ENCODE measurements at regions not wholly inside any gene's neighbourhood (a gene's known extent, or its start where the extent isn't known, plus 50 kb on each side); places are given as distances from the start of the nearest gene placed in this dataset.

DNA sequence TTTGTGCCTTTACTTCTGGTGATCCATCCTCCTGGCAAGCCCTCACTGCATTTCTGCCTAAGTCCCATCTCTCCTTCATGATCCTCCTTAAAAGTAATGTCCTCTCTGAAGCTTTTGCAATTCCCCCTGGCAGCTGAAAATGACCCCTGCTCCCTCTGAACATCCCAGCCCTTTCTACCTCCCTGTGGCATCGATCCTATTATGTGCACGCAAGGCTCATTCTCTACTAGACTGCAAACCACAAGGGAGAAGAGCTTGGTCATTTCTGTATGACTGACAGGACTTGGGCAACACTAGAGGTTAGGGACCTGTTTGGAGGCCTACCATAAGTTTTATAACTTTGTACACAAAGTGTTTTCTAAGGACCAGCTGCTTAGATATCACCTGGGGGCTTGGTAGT is 50.8 kb upstream of the RAP2C start:
- H3K27ac ChIP-seq (ENCODE audit: extremely low read length, insufficient read depth, low read length), result no peak overlapping the region
- FAIRE-seq, result no peak
- CTCF ChIA-PET (ENCODE audit: low intra/inter-chr PET ratio, low total read pairs), result no interaction called here

More for the DNA sequence above, 50.8 kb upstream of the RAP2C start:
- H3K4me3 ChIP-seq (replicated peaks in 1 of 3; ENCODE audit: insufficient read depth in 1 of 3, low read depth in 2 of 3, low read length in 3 of 3), result no peak overlapping the region
- no peaks in the 10 kb centered on the region for H3K27me3 ChIP-seq (ENCODE audit: control insufficient read depth in 1 of 2, insufficient read depth in 2 of 2, low read length in 2 of 2)
- no peaks in the 10 kb centered on the region for H3K79me2 ChIP-seq (ENCODE audit: insufficient read depth, low read length)
- intact Hi-C loops (cut with micrococcal nuclease; ENCODE audit: unreplicated experiment) (no loop called here), in situ Hi-C loops (cut with HindIII; ENCODE audit: extremely low pct_ligation_motif_present, low pct_unique_long_range_greater_than_20kb) (no loop called here)
- ATAC-seq, result no peak
- no peaks in the 10 kb centered on the region for H3K36me3 ChIP-seq (replicated peaks in 1 of 2; ENCODE audit: control insufficient read depth in 1 of 2, insufficient read depth in 2 of 2, low read length in 2 of 2)
- WGBS (ENCODE audit: low lambda C conversion rate), result 61% methylated on average over 2 of the region's 2 CpGs
- no peak overlapping the region for H2AFZ ChIP-seq (ENCODE audit: low read length)
- POLR2A ChIA-PET, result no interaction called here
- H3K9ac ChIP-seq (ENCODE audit: insufficient read depth, low read depth, low read length), result no peak overlapping the region
- no peaks in the 10 kb centered on the region for H4K20me1 ChIP-seq (ENCODE audit: insufficient read depth, low read length)
- TF ChIP-seq EEA1 (CRISPR knock-in tag; IDR thresholded peaks at IDR 0.05; ENCODE audit: borderline replicate concordance) (no peak), BRCA1 (CRISPR knock-in tag; IDR thresholded peaks at IDR 0.05) (no peak), NFRKB (IDR thresholded peaks at IDR 0.05) (no peak), ZNF615 (CRISPR knock-in tag; IDR thresholded peaks at IDR 0.05; ENCODE audit: borderline replicate concordance) (no peak), JUNB (CRISPR knock-in tag; IDR thresholded peaks at IDR 0.05; ENCODE audit: borderline replicate concordance) (no peak), ARNTL (CRISPR knock-in tag; IDR thresholded peaks at IDR 0.05) (no peak), DR1 (CRISPR knock-in tag; IDR thresholded peaks at IDR 0.05) (no peak), YEATS2 (CRISPR knock-in tag; IDR thresholded peaks at IDR 0.05; ENCODE audit: borderline replicate concordance) (no peak), POLR2AphosphoS5 (IDR thresholded peaks at IDR 0.05; ENCODE audit: low read depth, low read length) (no peak), NFIC (IDR thresholded peaks at IDR 0.05; ENCODE audit: low read length) (no peak), ZNF44 (CRISPR knock-in tag; IDR thresholded peaks at IDR 0.05) (no peak), GTF2F1 (IDR thresholded peaks at IDR 0.05; ENCODE audit: low read length) (no peak), PLRG1 (conservative IDR thresholded peaks at IDR 0.05) (no peak), ZNF160 (CRISPR knock-in tag; IDR thresholded peaks at IDR 0.05) (no peak)
- BruUV-seq (replicated peaks), result no TSS peak
- no peak for DNase-seq (ENCODE audit: low spot score)
- no peaks in the 10 kb centered on the region for H3K4me1 ChIP-seq (ENCODE audit: insufficient read depth, low read length)
- no peaks in the 10 kb centered on the region for H3K9me3 ChIP-seq (ENCODE audit: low read length)
- H3K4me2 ChIP-seq (ENCODE audit: low read depth, low read length), result no peak overlapping the region
